GM03348 (cell line): ENCODE measurements at regions not wholly inside any gene's neighbourhood (a gene's known extent, or its start where the extent isn't known, plus 50 kb on each side); places are given as distances from the start of the nearest gene placed in this dataset.

Source experiments
- DNase-seq: peaks from one replicate; pipeline ENCODE4 v3.0.0; 2012; ENCODE audit warnings: low spot score

- no peak for DNase-seq
These were observed 51.1 kb upstream of the TMEM33 start for GRCh38 chr4:41883988-41884734.

- DNase-seq, result peak; percentile 90
These were observed 52.4 kb upstream of the TMEM33 start for GRCh38 chr4:41882625-41883347.

GRCh38 chr4:41881981-41882624 is 53.1 kb upstream of the TMEM33 start:
- DNase-seq, result no peak

- DNase-seq, result no peak
These were observed 54.1 kb upstream of the TMEM33 start for GRCh38 chr4:41880840-41881831.

- DNase-seq, result no peak
These were observed 55.0 kb upstream of the TMEM33 start for GRCh38 chr4:41880022-41880837.

- no peak for DNase-seq
These were observed 55.7 kb upstream of the TMEM33 start for GRCh38 chr4:41879552-41879951.

- DNase-seq, result no peak
These were observed 56.2 kb upstream of the TMEM33 start for GRCh38 chr4:41878991-41879491.

GRCh38 chr4:41878170-41878969 is 56.9 kb upstream of the TMEM33 start:
- DNase-seq, result no peak

GRCh38 chr4:41877020-41877796 is 58.0 kb upstream of the TMEM33 start:
- DNase-seq, result no peak

GRCh38 chr4:41874873-41875272 is 60.4 kb upstream of the TMEM33 start:
- no peak for DNase-seq

- no peak for DNase-seq
These were observed 60.8 kb upstream of the TMEM33 start for GRCh38 chr4:41874398-41874797.

GRCh38 chr4:41873380-41874295 is 61.6 kb upstream of the TMEM33 start:
- no peak for DNase-seq

- no peak for DNase-seq
These were observed 65.2 kb upstream of the TMEM33 start for GRCh38 chr4:41870035-41870434.

- no peak for DNase-seq
These were observed 68.2 kb upstream of the TMEM33 start for GRCh38 chr4:41866799-41867677.

GRCh38 chr4:41865981-41866798 is 69.0 kb upstream of the TMEM33 start:
- no peak for DNase-seq
